GM12878 (cell line): ENCODE measurements at regions not wholly inside any gene's neighbourhood (a gene's known extent, or its start where the extent isn't known, plus 50 kb on each side); places are given as distances from the start of the nearest gene placed in this dataset.

ENCODE experiments used
- CHD4 ChIP-seq: fragments of 200-600 bp; sonication (generic); IDR thresholded peaks from 2 replicates; pipeline ENCODE4 v1.6.1; 2016; ENCODE audit warnings: mild to moderate bottlenecking
- CTCF ChIP-seq, 3 experiments: IDR thresholded peaks in 2 of 3; conservative IDR thresholded peaks in 1 of 3; 2 replicates each; pipeline ENCODE4 v1.5.1; 2011; ENCODE audit warnings: low read depth in 3 of 3, low read length in 3 of 3, mild to moderate bottlenecking in 3 of 3, control low read depth in 2 of 3, moderate library complexity in 2 of 3, inconsistent platforms in 1 of 3, mixed read lengths in 1 of 3; ENCODE audit not compliant: control insufficient read depth in 2 of 3, insufficient read depth in 1 of 3; ENCODE audit errors: extremely low read depth in 1 of 3
- EP300 ChIP-seq, 2 experiments: fragments of 150-350 bp in 1 of 2; IDR thresholded peaks; 2 replicates each; pipeline ENCODE4 v1.6.1; 2011 to 2012; ENCODE audit warnings: low read depth in 2 of 2, low read length in 2 of 2, borderline replicate concordance in 1 of 2, improper control_type of control experiment in 1 of 2, inconsistent platforms in 1 of 2; ENCODE audit not compliant: control insufficient read depth in 1 of 2
- FOXM1 ChIP-seq: IDR thresholded peaks from 2 replicates; pipeline ENCODE4 v1.6.1; 2012; ENCODE audit warnings: low read depth, mild to moderate bottlenecking, inconsistent platforms, low read length, moderate library complexity
- MTA3 ChIP-seq: IDR thresholded peaks from 2 replicates; pipeline ENCODE4 v1.6.1; 2012; ENCODE audit warnings: low read length, inconsistent platforms, borderline replicate concordance
- MYC ChIP-seq: IDR thresholded peaks from 2 replicates; pipeline ENCODE4 v1.6.1; 2011; ENCODE audit warnings: mild to moderate bottlenecking, low read length, moderate library complexity, inconsistent platforms; ENCODE audit not compliant: insufficient read depth, insufficient replicate concordance, insufficient read length, severe bottlenecking
- NFIC ChIP-seq: IDR thresholded peaks from 2 replicates; pipeline ENCODE4 v1.6.1; 2012; ENCODE audit warnings: low read depth, mild to moderate bottlenecking, inconsistent platforms, low read length, moderate library complexity
- NFYB ChIP-seq: IDR thresholded peaks from 2 replicates; pipeline ENCODE4 v1.6.1; 2011; ENCODE audit warnings: low read depth, mild to moderate bottlenecking, low read length, improper control_type of control experiment, moderate library complexity; ENCODE audit not compliant: insufficient read depth
- POLR2A ChIP-seq: IDR thresholded peaks from 2 replicates; pipeline ENCODE4 v1.6.1; 2011; ENCODE audit warnings: low read depth, mild to moderate bottlenecking, low read length
- RAD21 ChIP-seq: IDR thresholded peaks from 2 replicates; pipeline ENCODE4 v1.6.1; 2011; ENCODE audit warnings: mild to moderate bottlenecking, low read depth, low read length, moderate library complexity; ENCODE audit not compliant: insufficient read depth
- SMARCA5 ChIP-seq: fragments of 450-650 bp; IDR thresholded peaks from 2 replicates; pipeline ENCODE4 v1.6.1; 2017; ENCODE audit warnings: mild to moderate bottlenecking
- SMC3 ChIP-seq: IDR thresholded peaks from 2 replicates; pipeline ENCODE4 v1.6.1; 2011; ENCODE audit warnings: low read length, improper control_type of control experiment, borderline replicate concordance
- ZZZ3 ChIP-seq: IDR thresholded peaks from 2 replicates; pipeline ENCODE4 v1.6.1; 2011; ENCODE audit warnings: low read depth; ENCODE audit not compliant: control insufficient read depth, insufficient read length

- TF ChIP-seq EP300 (IDR thresholded peaks at IDR 0.05; ENCODE audit: borderline replicate concordance in 1 of 2, control insufficient read depth in 1 of 2, low read depth in 2 of 2, low read length in 2 of 2) (no peak), FOXM1 (no peak), NFYB (no peak), ZZZ3 (no peak), MYC (no peak), CHD4 (no peak), SMARCA5 (no peak), POLR2A (no peak), CTCF (IDR thresholded peaks at IDR 0.05 in 2 of 3, conservative IDR thresholded peaks at IDR 0.05 in 1 of 3; ENCODE audit: control insufficient read depth in 2 of 3, extremely low read depth in 1 of 3, insufficient read depth in 1 of 3, low read depth in 3 of 3, low read length in 3 of 3) (no peak), RAD21 (no peak), NFIC (no peak), MTA3 (no peak), SMC3 (no peak)
Measured at GRCh38 chr10:109430043-109430760, 493.1 kb downstream of the XPNPEP1 start.
